Vagina (tissue), 2 donors: ENCODE measurements at regions not wholly inside any gene's neighbourhood (a gene's known extent, or its start where the extent isn't known, plus 50 kb on each side); places are given as distances from the start of the nearest gene placed in this dataset.

Experiments used
- POLR2A ChIP-seq, 2 donors: fragments of 450-650 bp; IDR thresholded peaks; one replicate each; pipeline ENCODE4 v1.6.1; 2017; ENCODE audit warnings: antibody characterized with exemption in 2 of 2, mild to moderate bottlenecking in 2 of 2, moderate library complexity in 2 of 2
- POLR2AphosphoS5 ChIP-seq, 2 donors: sonication (generic); formaldehyde crosslinking; IDR thresholded peaks; one replicate each; pipeline ENCODE4 v1.9.0; 2017; ENCODE audit warnings: antibody characterized with exemption in 2 of 2, mild to moderate bottlenecking in 2 of 2, low read depth in 1 of 2; ENCODE audit not compliant: insufficient read depth in 1 of 2
- TF ChIP-seq, protein P1 (sequence below), 3 experiments: fragments of 450-650 bp in 2 of 3; fragments of 200-600 bp in 1 of 3; sonication (generic) in 1 of 3; IDR thresholded peaks; one replicate each; pipeline ENCODE4 v1.5.1; 2017 to 2019; ENCODE audit warnings: antibody characterized with exemption in 3 of 3, mild to moderate bottlenecking in 2 of 3, moderate library complexity in 2 of 3

DNA sequence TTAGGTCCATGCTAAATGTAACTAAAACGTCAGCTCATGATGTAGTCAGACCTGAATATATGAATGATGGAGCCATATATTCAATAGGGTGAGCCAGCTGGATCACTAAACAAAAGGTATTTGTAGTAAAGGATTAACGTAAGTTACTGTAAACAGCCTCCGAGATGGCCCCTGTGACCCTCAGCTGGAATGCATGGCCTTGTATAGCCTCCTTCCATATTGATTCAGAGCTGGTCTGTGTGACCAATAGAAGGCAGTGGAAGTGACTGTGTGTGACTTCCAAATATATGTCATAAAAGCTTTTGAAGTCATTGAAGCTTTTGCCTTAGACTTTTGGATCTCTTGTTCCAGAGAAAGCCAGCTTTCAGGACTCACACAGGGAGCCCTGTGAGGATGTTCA, 154.4 kb upstream of the CHD1 start:
- TF ChIP-seq POLR2AphosphoS5 (IDR thresholded peaks at IDR 0.05; ENCODE audit: insufficient read depth in 1 of 2, low read depth in 1 of 2) (no peak), POLR2A (IDR thresholded peaks at IDR 0.05) (no peak)
- TF ChIP-seq, protein P1, sequence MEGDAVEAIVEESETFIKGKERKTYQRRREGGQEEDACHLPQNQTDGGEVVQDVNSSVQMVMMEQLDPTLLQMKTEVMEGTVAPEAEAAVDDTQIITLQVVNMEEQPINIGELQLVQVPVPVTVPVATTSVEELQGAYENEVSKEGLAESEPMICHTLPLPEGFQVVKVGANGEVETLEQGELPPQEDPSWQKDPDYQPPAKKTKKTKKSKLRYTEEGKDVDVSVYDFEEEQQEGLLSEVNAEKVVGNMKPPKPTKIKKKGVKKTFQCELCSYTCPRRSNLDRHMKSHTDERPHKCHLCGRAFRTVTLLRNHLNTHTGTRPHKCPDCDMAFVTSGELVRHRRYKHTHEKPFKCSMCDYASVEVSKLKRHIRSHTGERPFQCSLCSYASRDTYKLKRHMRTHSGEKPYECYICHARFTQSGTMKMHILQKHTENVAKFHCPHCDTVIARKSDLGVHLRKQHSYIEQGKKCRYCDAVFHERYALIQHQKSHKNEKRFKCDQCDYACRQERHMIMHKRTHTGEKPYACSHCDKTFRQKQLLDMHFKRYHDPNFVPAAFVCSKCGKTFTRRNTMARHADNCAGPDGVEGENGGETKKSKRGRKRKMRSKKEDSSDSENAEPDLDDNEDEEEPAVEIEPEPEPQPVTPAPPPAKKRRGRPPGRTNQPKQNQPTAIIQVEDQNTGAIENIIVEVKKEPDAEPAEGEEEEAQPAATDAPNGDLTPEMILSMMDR (IDR thresholded peaks at IDR 0.05): no peak
